Left ventricle myocardium inferior (tissue), 1 donor: ENCODE measurements at regions not wholly inside any gene's neighbourhood (a gene's known extent, or its start where the extent isn't known, plus 50 kb on each side); places are given as distances from the start of the nearest gene placed in this dataset.

Source experiments
- DNase-seq: peaks from one replicate; pipeline ENCODE4 v3.0.0-alpha.2; 2020
- H3K27ac ChIP-seq: fragments of 200-600 bp; replicated peaks from 2 replicates; pipeline ENCODE4 v1.8.0; 2021
- H3K27me3 ChIP-seq: fragments of 200-600 bp; 2 replicates; pipeline ENCODE4 v1.8.0; 2021; ENCODE audit warnings: low read depth
- H3K36me3 ChIP-seq: fragments of 200-600 bp; 2 replicates; pipeline ENCODE4 v1.8.0; 2021
- H3K4me1 ChIP-seq: fragments of 200-600 bp; 2 replicates; pipeline ENCODE4 v1.8.0; 2021
- H3K4me3 ChIP-seq: fragments of 200-600 bp; 2 replicates; pipeline ENCODE4 v1.8.0; 2021; ENCODE audit warnings: mild to moderate bottlenecking, moderate library complexity
- H3K9me3 ChIP-seq: fragments of 200-600 bp; replicated peaks from 2 replicates; pipeline ENCODE4 v1.8.0; 2021
- CTCF ChIP-seq: fragments of 200-600 bp; IDR thresholded peaks from 2 replicates; pipeline ENCODE4 v1.8.0; 2021; ENCODE audit warnings: antibody characterized with exemption, mild to moderate bottlenecking, borderline replicate concordance
- intact Hi-C: fragments of 100-400 bp; cut with micrococcal nuclease; formaldehyde crosslinking; loops from one replicate; pipeline ENCODE4 v1.11.0; 2022
- donor health status: DM: no; HTN: yes; CAD: no; lungs with severe emphysema.

- DNase-seq = no peak
- H3K4me3 ChIP-seq = no peak overlapping the region
- TF ChIP-seq CTCF = no peak
- intact Hi-C loops = no loop called here
- peaks cover 53% of the 10 kb centered on the region for H3K27me3 ChIP-seq
- H3K9me3 ChIP-seq = peaks cover 3% of the 10 kb centered on the region
- H3K36me3 ChIP-seq = no peaks in the 10 kb centered on the region
- no peak overlapping the region for H3K27ac ChIP-seq
- H3K4me1 ChIP-seq = no peaks in the 10 kb centered on the region
Observed at GRCh38 chr16:5377280-5377898, 279.8 kb upstream of the EEF2KMT start.

GRCh38 chr16:5374184-5374583 is 276.6 kb upstream of the EEF2KMT start:
- no peak for TF ChIP-seq CTCF
- Histone ChIP-seq H3K27ac (no peak overlapping the region), H3K36me3 (no peaks in the 10 kb centered on the region), H3K4me3 (no peak overlapping the region), H3K4me1 (no peaks in the 10 kb centered on the region), H3K9me3 (no peaks in the 10 kb centered on the region), H3K27me3 (peaks cover 61% of the 10 kb centered on the region)
- DNase-seq = no peak
- intact Hi-C loops = no loop called here

- Histone ChIP-seq H3K27ac (no peak overlapping the region), H3K36me3 (no peaks in the 10 kb centered on the region), H3K4me1 (no peaks in the 10 kb centered on the region), H3K9me3 (no peaks in the 10 kb centered on the region), H3K27me3 (peaks cover 47% of the 10 kb centered on the region), H3K4me3 (no peak overlapping the region)
- DNase-seq = no peak
- TF ChIP-seq CTCF = no peak
- intact Hi-C loops = no loop called here
Observed at GRCh38 chr16:5367951-5368350, 270.4 kb upstream of the EEF2KMT start.

- Histone ChIP-seq H3K4me3 (no peak overlapping the region), H3K4me1 (no peaks in the 10 kb centered on the region), H3K27ac (no peak overlapping the region), H3K36me3 (no peaks in the 10 kb centered on the region), H3K9me3 (no peaks in the 10 kb centered on the region), H3K27me3 (peaks cover 31% of the 10 kb centered on the region)
- TF ChIP-seq CTCF = no peak
- intact Hi-C loops = no loop called here
- DNase-seq = no peak
Observed at GRCh38 chr16:5366126-5366525, 268.5 kb upstream of the EEF2KMT start.

GRCh38 chr16:5364186-5364585 is 266.6 kb upstream of the EEF2KMT start:
- Histone ChIP-seq H3K27ac (no peak overlapping the region), H3K4me3 (no peak overlapping the region), H3K27me3 (peaks cover 35% of the 10 kb centered on the region), H3K36me3 (no peaks in the 10 kb centered on the region), H3K9me3 (no peaks in the 10 kb centered on the region), H3K4me1 (no peaks in the 10 kb centered on the region)
- intact Hi-C loops = no loop called here
- no peak for TF ChIP-seq CTCF
- no peak for DNase-seq

GRCh38 chr16:5361322-5361721 is 263.7 kb upstream of the EEF2KMT start:
- Histone ChIP-seq H3K4me1 (no peaks in the 10 kb centered on the region), H3K27me3 (peaks cover 28% of the 10 kb centered on the region), H3K9me3 (no peaks in the 10 kb centered on the region), H3K4me3 (no peak overlapping the region), H3K36me3 (no peaks in the 10 kb centered on the region), H3K27ac (no peak overlapping the region)
- intact Hi-C loops = no loop called here
- no peak for TF ChIP-seq CTCF
- DNase-seq = no peak
